H1 (cell line): ENCODE measurements at regions not wholly inside any gene's neighbourhood (a gene's known extent, or its start where the extent isn't known, plus 50 kb on each side); places are given as distances from the start of the nearest gene placed in this dataset.

Experiments used
- CTCF ChIA-PET: fragments of 300-600 bp; sonication (Branson Sonifier 250); formaldehyde crosslinking; loops from one replicate; lab custom pipeline; 2021; ENCODE audit not compliant: partially characterized antibody; lab: Charles Lee
- POLR2A ChIA-PET: fragments of 300-600 bp; sonication (Branson Sonifier 250); formaldehyde crosslinking; loops from one replicate; lab custom pipeline; 2021; ENCODE audit warnings: inconsistent platforms; ENCODE audit not compliant: partially characterized antibody; lab: Charles Lee
- DNase-seq, 2 experiments: peaks; one replicate each; pipeline versions ENCODE4 v3.0.0 to v3.0.0-alpha.2; 2010 to 2022; ENCODE audit warnings: low spot score in 2 of 2, low read depth in 1 of 2, mixed read lengths in 1 of 2
- FAIRE-seq: peaks from 2 replicates; lab custom pipeline; 2011; peaks lifted over from hg19 to GRCh38; lab: Jason Lieb, UNC
- H2AFZ ChIP-seq: 2 replicates; pipeline ENCODE4 v1.8.1; 2012; ENCODE audit warnings: low read length, inconsistent platforms
- H2AK5ac ChIP-seq: 2 replicates; pipeline ENCODE4 v1.6.1; 2013; ENCODE audit warnings: low read depth, low read length
- H2BK120ac ChIP-seq: replicated peaks from 2 replicates; pipeline ENCODE3; 2013; ENCODE audit warnings: low read depth, low read length, inconsistent platforms
- H2BK12ac ChIP-seq: 2 replicates; pipeline ENCODE4 v1.6.1; 2013; ENCODE audit warnings: low read depth, low read length
- H2BK15ac ChIP-seq: 2 replicates; pipeline ENCODE4 v1.6.1; 2013; ENCODE audit warnings: low read length
- H2BK20ac ChIP-seq: 2 replicates; pipeline ENCODE4 v1.6.1; 2013; ENCODE audit warnings: low read length
- H2BK5ac ChIP-seq: 2 replicates; pipeline ENCODE4 v1.6.1; 2013; ENCODE audit warnings: low read depth, low read length
- H3K14ac ChIP-seq: 2 replicates; pipeline ENCODE4 v1.6.1; 2013; ENCODE audit warnings: inconsistent platforms; ENCODE audit not compliant: insufficient read length
- H3K18ac ChIP-seq: 2 replicates; pipeline ENCODE4 v1.6.1; 2013; ENCODE audit warnings: low read length; ENCODE audit errors: extremely low read depth
- H3K23ac ChIP-seq: 2 replicates; pipeline ENCODE4 v1.6.1; 2013; ENCODE audit warnings: inconsistent platforms; ENCODE audit not compliant: insufficient read length
- H3K23me2 ChIP-seq: 2 replicates; pipeline ENCODE4 v1.6.1; 2013; ENCODE audit warnings: low read depth, low read length
- H3K27ac ChIP-seq: 2 replicates; pipeline ENCODE4 v1.6.1; 2011; ENCODE audit warnings: low read depth, low read length, inconsistent platforms
- H3K27me3 ChIP-seq, 4 experiments: replicated peaks in 1 of 4; 1 replicate in 1 of 4; 2 replicates in 3 of 4; pipeline versions ENCODE4 v1.6.1 to v1.8.1; 2011 to 2013; ENCODE audit warnings: low read length in 3 of 4, mild to moderate bottlenecking in 3 of 4, inconsistent platforms in 2 of 4, mixed read lengths in 2 of 4, moderate library complexity in 1 of 4; ENCODE audit not compliant: control insufficient read depth in 3 of 4, insufficient read depth in 3 of 4; ENCODE audit errors: extremely low read depth in 1 of 4
- H3K36me3 ChIP-seq, 4 experiments: 2 replicates each; pipeline versions ENCODE4 v1.6.1 to v1.8.1; 2011 to 2013; ENCODE audit warnings: mild to moderate bottlenecking in 4 of 4, low read length in 3 of 4, moderate library complexity in 2 of 4, control low read depth in 1 of 4, inconsistent platforms in 1 of 4; ENCODE audit not compliant: insufficient read depth in 4 of 4, control insufficient read depth in 2 of 4
- H3K4ac ChIP-seq: replicated peaks from 2 replicates; pipeline ENCODE3; 2013; ENCODE audit warnings: low read length, low read depth, mixed read lengths, inconsistent platforms; ENCODE audit not compliant: insufficient read length
- H3K4me1 ChIP-seq, 4 experiments: replicated peaks in 1 of 4; 1 replicate in 1 of 4; 2 replicates in 3 of 4; pipeline versions ENCODE4 v1.6.1 to v1.8.1; 2011 to 2013; ENCODE audit warnings: low read length in 3 of 4, inconsistent platforms in 2 of 4, mixed read lengths in 1 of 4; ENCODE audit not compliant: insufficient read depth in 4 of 4, control insufficient read depth in 3 of 4
- H3K4me2 ChIP-seq, 2 experiments: 2 replicates each; pipeline versions ENCODE4 v1.6.1 to v1.8.1; 2011 to 2013; ENCODE audit warnings: low read depth in 2 of 2, low read length in 2 of 2, control low read depth in 1 of 2, inconsistent platforms in 1 of 2, mild to moderate bottlenecking in 1 of 2; ENCODE audit not compliant: insufficient read depth in 1 of 2
- H3K4me3 ChIP-seq, 4 experiments: fragments of 200-600, 300-600 bp in 1 of 4; sonication (generic), shearing (Covaris generic), sonication (Bioruptor Twin) in 1 of 4; 2 replicates each; pipeline versions ENCODE4 v1.5.1 to v1.8.1; 2011 to 2016; ENCODE audit warnings: low read length in 4 of 4, low read depth in 3 of 4, control low read depth in 2 of 4, inconsistent platforms in 2 of 4, mild to moderate bottlenecking in 2 of 4, mixed read lengths in 1 of 4, moderate library complexity in 1 of 4; ENCODE audit not compliant: insufficient read depth in 2 of 4; ENCODE audit errors: extremely low read depth in 1 of 4
- H3K56ac ChIP-seq: replicated peaks from 2 replicates; pipeline ENCODE3; 2013; ENCODE audit warnings: low read depth, mild to moderate bottlenecking, mixed read lengths, low read length, inconsistent platforms; ENCODE audit not compliant: insufficient read length
- H3K79me1 ChIP-seq: 2 replicates; pipeline ENCODE4 v1.6.1; 2013; ENCODE audit warnings: low read depth, low read length, control low read depth
- H3K79me2 ChIP-seq, 2 experiments: 2 replicates each; pipeline versions ENCODE4 v1.6.1 to v1.8.1; 2012 to 2013; ENCODE audit warnings: low read length in 2 of 2, mild to moderate bottlenecking in 2 of 2, inconsistent platforms in 1 of 2; ENCODE audit not compliant: insufficient read depth in 2 of 2, control insufficient read depth in 1 of 2
- H3K9ac ChIP-seq, 4 experiments: replicated peaks in 1 of 4; 1 replicate in 1 of 4; 2 replicates in 3 of 4; pipeline versions ENCODE4 v1.6.1 to v1.8.1; 2011 to 2013; ENCODE audit warnings: low read depth in 3 of 4, low read length in 3 of 4, control low read depth in 2 of 4, mild to moderate bottlenecking in 2 of 4, moderate library complexity in 2 of 4, inconsistent platforms in 1 of 4; ENCODE audit errors: extremely low read depth in 1 of 4
- H3K9me3 ChIP-seq, 2 experiments: 2 replicates each; pipeline versions ENCODE4 v1.6.1 to v1.8.1; 2012 to 2013; ENCODE audit warnings: mild to moderate bottlenecking in 2 of 2, moderate library complexity in 2 of 2, control low read depth in 1 of 2, inconsistent platforms in 1 of 2, low read depth in 1 of 2, low read length in 1 of 2, mixed read lengths in 1 of 2; ENCODE audit not compliant: insufficient read depth in 2 of 2
- H4K20me1 ChIP-seq, 2 experiments: replicated peaks in 1 of 2; 2 replicates each; pipeline versions ENCODE3 to v1.8.1; 2011 to 2013; ENCODE audit warnings: inconsistent platforms in 2 of 2, low read length in 2 of 2, mild to moderate bottlenecking in 1 of 2; ENCODE audit not compliant: insufficient read depth in 2 of 2, control insufficient read depth in 1 of 2
- H4K5ac ChIP-seq: 2 replicates; pipeline ENCODE4 v1.6.1; 2013; ENCODE audit warnings: low read length, low read depth, mixed read lengths, inconsistent platforms; ENCODE audit not compliant: insufficient read length
- H4K8ac ChIP-seq: 2 replicates; pipeline ENCODE4 v1.8.0; 2013; ENCODE audit warnings: mild to moderate bottlenecking, moderate library complexity, low read length, inconsistent platforms; ENCODE audit not compliant: insufficient read depth; ENCODE audit errors: extremely low read depth
- H4K91ac ChIP-seq: replicated peaks from 2 replicates; pipeline ENCODE3; 2013; ENCODE audit warnings: low read length, mixed read lengths, inconsistent platforms; ENCODE audit not compliant: insufficient read length
- CEBPB ChIP-seq: IDR thresholded peaks from 2 replicates; pipeline ENCODE4 v1.6.1; 2012; ENCODE audit warnings: low read depth, low read length
- CHD2 ChIP-seq: IDR thresholded peaks from 2 replicates; pipeline ENCODE4 v1.6.1; 2012; ENCODE audit warnings: low read length, improper control_type of control experiment
- EZH2 ChIP-seq: fragments of 200-600 bp; sonication (generic); IDR thresholded peaks from 2 replicates; pipeline ENCODE4 v1.7.1; 2012; ENCODE audit warnings: low read depth, mild to moderate bottlenecking, moderate library complexity, low read length, inconsistent platforms; ENCODE audit not compliant: severe bottlenecking
- HDAC6 ChIP-seq: IDR thresholded peaks from one replicate; pipeline ENCODE4 v1.7.1; 2012; ENCODE audit warnings: low read depth, mild to moderate bottlenecking, inconsistent platforms, low read length, moderate library complexity
- KDM4A ChIP-seq: IDR thresholded peaks from one replicate; pipeline ENCODE4 v1.7.1; 2012; ENCODE audit warnings: low read depth, mild to moderate bottlenecking, moderate library complexity, low read length, inconsistent platforms; ENCODE audit not compliant: severe bottlenecking
- POLR2A ChIP-seq, 2 experiments: IDR thresholded peaks; 1 replicate in 1 of 2; 2 replicates in 1 of 2; pipeline ENCODE4 v1.6.1; 2011; ENCODE audit warnings: low read depth in 2 of 2, low read length in 2 of 2, mild to moderate bottlenecking in 2 of 2; ENCODE audit errors: control extremely low read depth in 1 of 2
- SAP30 ChIP-seq: fragments of 300-600 bp; sonication (generic); IDR thresholded peaks from 2 replicates; pipeline ENCODE4 v1.7.1; 2012; ENCODE audit warnings: low read length, moderate library complexity, mild to moderate bottlenecking, inconsistent platforms; ENCODE audit not compliant: insufficient read depth, insufficient replicate concordance
- SIRT6 ChIP-seq: IDR thresholded peaks from one replicate; pipeline ENCODE4 v1.7.1; 2012; ENCODE audit warnings: low read length, inconsistent platforms
- SRF ChIP-seq: IDR thresholded peaks from 2 replicates; pipeline ENCODE4 v1.6.1; 2011; ENCODE audit warnings: mild to moderate bottlenecking, low read depth, low read length, moderate library complexity
- TAF7 ChIP-seq: optimal IDR thresholded peaks from 2 replicates; pipeline ENCODE3; 2011; ENCODE audit warnings: low read depth, mild to moderate bottlenecking, inconsistent platforms, low read length, moderate library complexity, borderline replicate concordance
- TCF12 ChIP-seq: IDR thresholded peaks from 2 replicates; pipeline ENCODE4 v1.6.1; 2011; ENCODE audit warnings: low read depth, mild to moderate bottlenecking, low read length
- TF ChIP-seq, protein P1 (sequence below): IDR thresholded peaks from 2 replicates; pipeline ENCODE4 v1.6.1; 2012; ENCODE audit warnings: inconsistent platforms

DNA sequence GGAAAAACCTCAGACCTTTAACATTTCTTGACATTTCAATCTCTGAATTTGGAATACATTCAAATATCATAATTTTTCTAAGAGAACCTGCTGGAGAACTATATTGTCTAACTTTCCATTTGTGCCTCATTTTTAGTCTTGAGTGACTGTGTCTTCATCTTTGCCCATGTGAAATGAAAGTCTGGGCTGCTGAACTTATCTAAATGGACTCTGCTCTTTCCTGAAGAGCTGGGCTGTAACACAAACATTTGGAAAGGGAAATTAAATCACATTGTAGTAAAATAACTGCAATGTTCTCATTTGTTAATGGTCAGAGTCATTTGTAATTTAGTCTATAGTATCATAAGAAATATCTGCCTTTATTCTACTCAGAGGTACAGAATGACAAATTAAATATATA lies 373.1 kb downstream of the LRIG3 start:
- Histone ChIP-seq H3K14ac (no peak overlapping the region), H3K23ac (no peak overlapping the region), H3K4me2 (no peak overlapping the region), H3K18ac (no peak overlapping the region), H3K27ac (no peak overlapping the region), H2BK20ac (no peak overlapping the region), H2AK5ac (no peak overlapping the region), H3K4ac (no peak overlapping the region), H4K8ac (no peak overlapping the region), H3K36me3 (no peaks in the 10 kb centered on the region), H4K5ac (no peak overlapping the region), H3K4me3 (no peak overlapping the region), H3K27me3 (no peaks in the 10 kb centered on the region)
- FAIRE-seq = no peak
- CTCF ChIA-PET = no interaction called here
- no peak for TF ChIP-seq CEBPB
- TF ChIP-seq SRF = no peak
- TF ChIP-seq SIRT6 = no peak
- TF ChIP-seq CHD2 = no peak
- TF ChIP-seq POLR2A (IDR thresholded peaks at IDR 0.05; ENCODE audit: control extremely low read depth in 1 of 2, low read depth in 2 of 2, low read length in 2 of 2) = no peak
- TF ChIP-seq TAF7 = no peak
- no peak for TF ChIP-seq EZH2
- TF ChIP-seq SAP30 = no peak
- TF ChIP-seq HDAC6 = no peak
- no peak for TF ChIP-seq KDM4A
- TF ChIP-seq, protein P1, sequence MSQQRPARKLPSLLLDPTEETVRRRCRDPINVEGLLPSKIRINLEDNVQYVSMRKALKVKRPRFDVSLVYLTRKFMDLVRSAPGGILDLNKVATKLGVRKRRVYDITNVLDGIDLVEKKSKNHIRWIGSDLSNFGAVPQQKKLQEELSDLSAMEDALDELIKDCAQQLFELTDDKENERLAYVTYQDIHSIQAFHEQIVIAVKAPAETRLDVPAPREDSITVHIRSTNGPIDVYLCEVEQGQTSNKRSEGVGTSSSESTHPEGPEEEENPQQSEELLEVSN = no peak
- TF ChIP-seq TCF12 = no peak
- TF ChIP-seq, all 59 proteins: peak for 0
- Histone ChIP-seq H3K4me1 (peaks cover 0 to 4% (median 1%) of the 10 kb centered on the region in 4 experiments; a peak in 3 of 7 replicates), H4K20me1 (no peaks in the 10 kb centered on the region), H3K23me2 (no peaks in the 10 kb centered on the region; the same call in 1 of the 2 replicates), H4K91ac (no peak overlapping the region), H2BK5ac (no peak overlapping the region), H3K9ac (no peak overlapping the region), H2BK15ac (no peak overlapping the region), H2BK120ac (no peak overlapping the region), H2AFZ (no peak overlapping the region), H3K56ac (no peak overlapping the region), H3K9me3 (no peaks in the 10 kb centered on the region), H3K79me1 (no peaks in the 10 kb centered on the region), H3K79me2 (no peaks in the 10 kb centered on the region), H2BK12ac (no peak overlapping the region)
- POLR2A ChIA-PET = no interaction called here
- no peak for DNase-seq
